ENCODE measurements at regions not wholly inside any gene's neighbourhood (a gene's known extent, or its start where the extent isn't known, plus 50 kb on each side); places are given as distances from the start of the nearest gene placed in this dataset.
"Not testable (repeated sequence)": the region's sequence is repeated elsewhere in the genome, so short reads cannot be mapped to it uniquely, and the experiment has no call there.

GRCh38 chr9:95691435-95691834 is 174.7 kb upstream of the PTCH1 start:
- Histone ChIP-seq H3K4me1 (ENCODE audit: control insufficient read depth in 1 of 2, insufficient read depth in 1 of 2, low read depth in 1 of 2, low read length in 1 of 2) (no peaks in the 10 kb centered on the region), H3K27ac (no peak overlapping the region), H3K27me3 (no peaks in the 10 kb centered on the region), H3K9me3 (no peaks in the 10 kb centered on the region), H3K4me3 (ENCODE audit: low read depth in 1 of 2, low read length in 1 of 2) (no peak overlapping the region), H3K36me3 (no peaks in the 10 kb centered on the region)
- TF ChIP-seq CTCF (IDR thresholded peaks at IDR 0.05) = no peak

GRCh38 chr9:95689669-95690068 is 172.9 kb upstream of the PTCH1 start:
- Histone ChIP-seq H3K4me1 (ENCODE audit: control insufficient read depth in 1 of 2, insufficient read depth in 1 of 2, low read depth in 1 of 2, low read length in 1 of 2) (no peaks in the 10 kb centered on the region), H3K27ac (no peak overlapping the region), H3K9me3 (no peaks in the 10 kb centered on the region), H3K36me3 (no peaks in the 10 kb centered on the region), H3K4me3 (ENCODE audit: low read depth in 1 of 2, low read length in 1 of 2) (no peak overlapping the region), H3K27me3 (no peaks in the 10 kb centered on the region)
- no peak for TF ChIP-seq CTCF (IDR thresholded peaks at IDR 0.05)

GRCh38 chr9:95684516-95684915 is 167.7 kb upstream of the PTCH1 start:
- Histone ChIP-seq H3K4me1 (ENCODE audit: control insufficient read depth in 1 of 2, insufficient read depth in 1 of 2, low read depth in 1 of 2, low read length in 1 of 2) (no peaks in the 10 kb centered on the region), H3K27ac (no peak overlapping the region), H3K27me3 (no peaks in the 10 kb centered on the region), H3K36me3 (no peaks in the 10 kb centered on the region), H3K9me3 (no peaks in the 10 kb centered on the region), H3K4me3 (ENCODE audit: low read depth in 1 of 2, low read length in 1 of 2) (no peak overlapping the region)
- no peak for TF ChIP-seq CTCF (IDR thresholded peaks at IDR 0.05)

- H3K4me1 ChIP-seq (ENCODE audit: control insufficient read depth in 1 of 2, insufficient read depth in 1 of 2, low read depth in 1 of 2, low read length in 1 of 2); H3K4me3 ChIP-seq (ENCODE audit: low read depth in 1 of 2, low read length in 1 of 2); H3K9me3 ChIP-seq; H3K36me3 ChIP-seq; H3K27me3 ChIP-seq; H3K27ac ChIP-seq: not testable (repeated sequence)
Measured at GRCh38 chr9:95680306-95680705, 163.5 kb upstream of the PTCH1 start.

- peaks cover 4% of the 10 kb centered on the region for H3K9me3 ChIP-seq
- no peaks in the 10 kb centered on the region for H3K4me1 ChIP-seq (ENCODE audit: control insufficient read depth in 1 of 2, insufficient read depth in 1 of 2, low read depth in 1 of 2, low read length in 1 of 2)
- no peak overlapping the region for H3K4me3 ChIP-seq (ENCODE audit: low read depth in 1 of 2, low read length in 1 of 2)
- no peaks in the 10 kb centered on the region for H3K36me3 ChIP-seq
- TF ChIP-seq CTCF (IDR thresholded peaks at IDR 0.05) = no peak
- no peak overlapping the region for H3K27ac ChIP-seq
- H3K27me3 ChIP-seq = no peaks in the 10 kb centered on the region
Measured at GRCh38 chr9:95679874-95680273, 163.1 kb upstream of the PTCH1 start.

GRCh38 chr9:95678759-95679158 is 162.0 kb upstream of the PTCH1 start:
- no peak for TF ChIP-seq CTCF (IDR thresholded peaks at IDR 0.05)
- Histone ChIP-seq H3K9me3 (peaks cover 4% of the 10 kb centered on the region), H3K27me3 (no peaks in the 10 kb centered on the region), H3K4me3 (ENCODE audit: low read depth in 1 of 2, low read length in 1 of 2) (no peak overlapping the region), H3K27ac (no peak overlapping the region), H3K36me3 (no peaks in the 10 kb centered on the region), H3K4me1 (ENCODE audit: control insufficient read depth in 1 of 2, insufficient read depth in 1 of 2, low read depth in 1 of 2, low read length in 1 of 2) (no peaks in the 10 kb centered on the region)
